HEK293T (cell line): ENCODE measurements at regions not wholly inside any gene's neighbourhood (a gene's known extent, or its start where the extent isn't known, plus 50 kb on each side); places are given as distances from the start of the nearest gene placed in this dataset.

Experiments used
- CTCF ChIA-PET: fragments of 350-600 bp; formaldehyde crosslinking; extraction: SDS; loops from one replicate; lab custom pipeline; 2021; ENCODE audit warnings: antibody characterized with exemption, inconsistent platforms; lab: Yijun Ruan, JAX
- POLR2A ChIA-PET: fragments of 350-600 bp; formaldehyde crosslinking; extraction: SDS; loops from one replicate; lab custom pipeline; 2020; ENCODE audit warnings: antibody characterized with exemption, inconsistent platforms; lab: Yijun Ruan, JAX
- DNase-seq: peaks from one replicate; pipeline ENCODE4 v3.0.0; 2012; ENCODE audit warnings: mixed read lengths; ENCODE audit errors: extremely low spot score
- ARNT ChIP-seq: fragments of 450-650 bp; IDR thresholded peaks from 2 replicates; pipeline ENCODE4 v1.6.1; 2017; ENCODE audit warnings: mild to moderate bottlenecking
- BHLHE40 ChIP-seq: fragments of 450-650 bp; IDR thresholded peaks from 2 replicates; pipeline ENCODE4 v1.6.1; 2016; ENCODE audit warnings: mild to moderate bottlenecking, moderate library complexity, borderline replicate concordance
- CTBP1 ChIP-seq: fragments of 450-650 bp; IDR thresholded peaks from 2 replicates; pipeline ENCODE4 v1.6.1; 2016; ENCODE audit warnings: borderline replicate concordance
- ELF4 ChIP-seq: fragments of 450-650 bp; IDR thresholded peaks from 2 replicates; pipeline ENCODE4 v1.6.1; 2017; ENCODE audit warnings: antibody characterized with exemption
- FOXA1 ChIP-seq: fragments of 450-650 bp; IDR thresholded peaks from 2 replicates; pipeline ENCODE4 v1.6.1; 2016; ENCODE audit warnings: mild to moderate bottlenecking
- FOXK2 ChIP-seq: fragments of 450-650 bp; IDR thresholded peaks from 2 replicates; pipeline ENCODE4 v1.6.1; 2016; ENCODE audit warnings: mild to moderate bottlenecking
- FOXM1 ChIP-seq: fragments of 450-650 bp; IDR thresholded peaks from 2 replicates; pipeline ENCODE4 v1.6.1; 2017; ENCODE audit warnings: mild to moderate bottlenecking, borderline replicate concordance
- HDGF ChIP-seq: fragments of 450-650 bp; IDR thresholded peaks from 2 replicates; pipeline ENCODE4 v1.6.1; 2017; ENCODE audit warnings: antibody characterized with exemption, borderline replicate concordance
- L3MBTL2 ChIP-seq: fragments of 450-650 bp; conservative IDR thresholded peaks from 2 replicates; pipeline ENCODE4 v1.6.1; 2016; ENCODE audit warnings: mild to moderate bottlenecking
- LEF1 ChIP-seq: fragments of 450-650 bp; IDR thresholded peaks from 2 replicates; pipeline ENCODE4 v1.6.1; 2017; ENCODE audit warnings: mild to moderate bottlenecking, borderline replicate concordance
- NFRKB ChIP-seq: fragments of 450-650 bp; IDR thresholded peaks from 2 replicates; pipeline ENCODE4 v1.6.1; 2016; ENCODE audit warnings: mild to moderate bottlenecking, moderate library complexity
- SP1 ChIP-seq: fragments of 450-650 bp; IDR thresholded peaks from 2 replicates; pipeline ENCODE4 v1.6.1; 2017
- SUZ12 ChIP-seq: fragments of 450-650 bp; IDR thresholded peaks from 2 replicates; pipeline ENCODE4 v1.6.1; 2016; ENCODE audit warnings: mild to moderate bottlenecking
- TARDBP ChIP-seq: fragments of 450-650 bp; IDR thresholded peaks from 2 replicates; pipeline ENCODE4 v1.6.1; 2016
- ZNF384 ChIP-seq: fragments of 450-650 bp; IDR thresholded peaks from 2 replicates; pipeline ENCODE4 v1.6.1; 2016
- TF ChIP-seq, protein P1 (sequence below): fragments of 450-650 bp; IDR thresholded peaks from 2 replicates; pipeline ENCODE4 v1.6.1; 2016

GRCh38 chr15:70308735-70309434 is 211.2 kb upstream of the TLE3 start:
- no peak for TF ChIP-seq SUZ12
- TF ChIP-seq TARDBP, result no peak
- TF ChIP-seq LEF1, result no peak
- TF ChIP-seq HDGF, result no peak
- TF ChIP-seq ZNF384, result no peak
- TF ChIP-seq, protein P1, sequence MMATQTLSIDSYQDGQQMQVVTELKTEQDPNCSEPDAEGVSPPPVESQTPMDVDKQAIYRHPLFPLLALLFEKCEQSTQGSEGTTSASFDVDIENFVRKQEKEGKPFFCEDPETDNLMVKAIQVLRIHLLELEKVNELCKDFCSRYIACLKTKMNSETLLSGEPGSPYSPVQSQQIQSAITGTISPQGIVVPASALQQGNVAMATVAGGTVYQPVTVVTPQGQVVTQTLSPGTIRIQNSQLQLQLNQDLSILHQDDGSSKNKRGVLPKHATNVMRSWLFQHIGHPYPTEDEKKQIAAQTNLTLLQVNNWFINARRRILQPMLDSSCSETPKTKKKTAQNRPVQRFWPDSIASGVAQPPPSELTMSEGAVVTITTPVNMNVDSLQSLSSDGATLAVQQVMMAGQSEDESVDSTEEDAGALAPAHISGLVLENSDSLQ, result no peak
- TF ChIP-seq ARNT, result no peak
- TF ChIP-seq FOXM1, result no peak
- TF ChIP-seq ELF4, result no peak
- no peak for TF ChIP-seq FOXA1
- TF ChIP-seq CTBP1, result no peak
- TF ChIP-seq BHLHE40, result no peak
- TF ChIP-seq L3MBTL2, result no peak
- TF ChIP-seq SP1, result no peak
- no peak for TF ChIP-seq NFRKB
- no peak for TF ChIP-seq FOXK2
- CTCF ChIA-PET, result interaction anchor here (0.7 kb wide), 1 partner anchor 151 kb away, joined by 3 read pairs; no protein-coding TSS in a partner anchor
- no peak for DNase-seq
- POLR2A ChIA-PET, result no interaction called here

DNA sequence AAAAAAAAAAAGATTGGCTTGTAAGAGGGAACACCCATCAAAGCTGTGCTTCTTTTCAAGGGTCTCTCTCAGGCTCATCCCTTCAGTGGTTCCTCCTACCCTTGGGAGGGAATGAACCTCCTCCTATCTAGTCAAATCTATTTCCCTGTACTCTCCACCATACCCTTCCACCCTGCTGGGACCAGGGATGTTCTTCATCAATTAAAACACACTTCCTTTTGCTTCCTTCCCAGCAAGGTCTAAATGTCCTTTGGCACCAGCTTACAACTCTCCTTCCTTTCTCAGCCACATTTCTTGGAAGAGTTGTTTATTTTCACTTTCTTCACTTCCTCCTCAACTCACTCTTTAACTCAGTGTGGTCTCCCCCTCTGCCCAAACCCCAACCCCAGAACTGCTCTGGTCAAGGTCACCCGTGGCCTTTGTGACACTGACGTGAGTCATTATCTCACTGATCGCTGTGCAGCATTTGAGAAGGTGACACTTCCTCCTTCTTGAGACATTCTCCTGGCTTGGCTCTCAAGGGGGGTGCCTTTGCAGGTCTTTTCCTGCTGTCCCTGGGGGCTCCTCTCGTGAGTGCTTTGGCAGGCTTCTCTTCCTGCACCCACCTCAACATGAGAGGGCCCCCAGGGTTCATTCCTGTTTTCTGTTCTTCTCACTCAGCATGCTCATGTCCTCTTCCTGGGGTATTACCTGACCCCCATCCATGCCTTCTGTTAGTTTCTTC is 210.5 kb upstream of the TLE3 start:
- TF ChIP-seq ZNF384 (peak; percentile 55; the same call in 1 of the 2 replicates), FOXM1 (no peak)
- DNase-seq, result no peak
- ChIA-PET POLR2A (no interaction called here), CTCF (no interaction called here)

- POLR2A ChIA-PET, result no interaction called here
These were observed 208.9 kb upstream of the TLE3 start for GRCh38 chr15:70306582-70306981.

DNA sequence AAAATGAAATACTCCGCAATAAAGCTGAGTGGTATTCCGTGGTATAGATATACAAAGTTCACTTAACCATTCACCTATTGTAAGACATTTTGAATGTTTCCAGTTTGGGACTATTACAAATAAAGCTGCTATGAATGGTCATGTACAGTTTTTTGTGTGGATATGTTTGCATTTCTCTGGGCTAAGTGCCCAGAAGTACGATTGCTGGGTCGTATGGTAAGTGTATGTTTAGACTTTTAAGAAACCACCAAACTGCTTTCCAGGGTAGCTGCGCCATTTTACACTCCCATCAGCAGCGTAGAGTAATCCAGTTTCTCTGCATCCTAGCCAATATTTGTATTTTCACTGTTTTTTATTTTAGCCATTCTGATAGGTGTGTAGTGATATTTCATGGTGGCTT is 208.4 kb upstream of the TLE3 start:
- no peak for DNase-seq
- ChIA-PET POLR2A (no interaction called here), CTCF (no interaction called here)
- no peak for TF ChIP-seq L3MBTL2
- TF ChIP-seq NFRKB, result no peak
- TF ChIP-seq ZNF384, result no peak
- TF ChIP-seq LEF1, result no peak
- no peak for TF ChIP-seq FOXK2
- TF ChIP-seq ARNT, result no peak
- TF ChIP-seq SUZ12, result no peak
- TF ChIP-seq, protein P1, result no peak
- TF ChIP-seq FOXA1, result no peak
- TF ChIP-seq BHLHE40, result no peak
- TF ChIP-seq TARDBP, result no peak
- no peak for TF ChIP-seq CTBP1
- no peak for TF ChIP-seq SP1
- TF ChIP-seq ELF4, result no peak
- no peak for TF ChIP-seq HDGF
- no peak for TF ChIP-seq FOXM1

More at GRCh38 chr15:70306582-70306981, 208.9 kb upstream of the TLE3 start:
- CTCF ChIA-PET, result no interaction called here
- DNase-seq, result no peak
- no peak for TF ChIP-seq SUZ12
- no peak for TF ChIP-seq FOXK2
- TF ChIP-seq CTBP1, result no peak
- TF ChIP-seq, protein P1, result no peak
- no peak for TF ChIP-seq L3MBTL2
- no peak for TF ChIP-seq ZNF384
- TF ChIP-seq LEF1, result no peak
- TF ChIP-seq ARNT, result no peak
- no peak for TF ChIP-seq FOXM1
- TF ChIP-seq HDGF, result no peak
- no peak for TF ChIP-seq ELF4
- TF ChIP-seq SP1, result no peak

DNA sequence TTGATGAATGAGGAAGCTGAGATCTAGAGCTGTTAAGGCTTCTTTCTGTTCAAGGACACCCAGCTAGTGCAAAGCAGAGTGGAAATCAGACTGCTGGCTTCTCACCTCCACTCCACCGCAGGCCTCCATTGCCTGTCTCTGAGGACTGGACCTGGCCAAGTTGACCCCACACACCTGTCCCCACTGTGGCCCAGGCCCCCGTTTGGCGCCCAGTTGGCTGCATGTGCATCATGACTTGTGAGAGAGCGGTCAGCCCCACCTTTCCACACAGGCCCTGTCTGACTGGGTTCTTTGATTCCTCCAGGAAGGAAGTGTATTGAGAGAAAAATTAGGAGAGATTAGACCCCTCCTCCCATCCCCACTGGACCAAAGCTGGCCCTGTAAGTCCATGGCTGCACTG is 206.3 kb upstream of the TLE3 start:
- ChIA-PET CTCF (no interaction called here), POLR2A (no interaction called here)
- no peak for TF ChIP-seq SUZ12
- no peak for TF ChIP-seq FOXA1
- TF ChIP-seq HDGF, result no peak
- TF ChIP-seq FOXM1, result no peak
- no peak for TF ChIP-seq TARDBP
- TF ChIP-seq L3MBTL2, result no peak
- TF ChIP-seq NFRKB, result no peak
- no peak for TF ChIP-seq ARNT
- no peak for TF ChIP-seq BHLHE40
- no peak for TF ChIP-seq SP1
- TF ChIP-seq, protein P1, result no peak
- no peak for TF ChIP-seq ELF4
- no peak for TF ChIP-seq LEF1
- DNase-seq, result no peak

GRCh38 chr15:70302360-70302759 is 204.6 kb upstream of the TLE3 start:
- POLR2A ChIA-PET, result no interaction called here
- TF ChIP-seq TARDBP, result 0 out of 2 replicates have a peak, but pooled peaks have one; percentile 6
- no peak for TF ChIP-seq CTBP1
- no peak for DNase-seq
- CTCF ChIA-PET, result no interaction called here
